IMR-90 (cell line): ENCODE measurements at regions not wholly inside any gene's neighbourhood (a gene's known extent, or its start where the extent isn't known, plus 50 kb on each side); places are given as distances from the start of the nearest gene placed in this dataset.

Experiments
- ATAC-seq: fragments of 200-7000 bp; cut with Tn5 transposase; 2 replicates; pipeline ENCODE4 v1.9.1; 2020; ENCODE audit warnings: low read depth, mild to moderate bottlenecking, moderate library complexity
- BruUV-seq: library from RNA; stranded (reverse); fragments of 400-500 nt; replicated peaks from 2 replicates; lab custom pipeline; 2021; lab: Mats Ljungman, UMichigan
- CTCF ChIA-PET: fragments of 300-600 bp; formaldehyde crosslinking; extraction: SDS; loops from one replicate; lab custom pipeline; 2021; ENCODE audit warnings: antibody characterized with exemption; lab: Yijun Ruan, JAX
- POLR2A ChIA-PET: fragments of 300-600 bp; sonication (Branson Sonifier 250); formaldehyde crosslinking; loops from one replicate; lab custom pipeline; 2022; ENCODE audit warnings: antibody characterized with exemption; ENCODE audit not compliant: unreplicated experiment; lab: Charles Lee
- DNase-seq: peaks from one replicate; pipeline ENCODE4 v3.0.0; 2013
- H2AFZ ChIP-seq: replicated peaks from 2 replicates; pipeline ENCODE3; 2013; ENCODE audit warnings: low read length, mild to moderate bottlenecking; ENCODE audit not compliant: poor library complexity
- H2AK5ac ChIP-seq: 2 replicates; pipeline ENCODE4 v1.6.1; 2013; ENCODE audit warnings: low read depth, low read length, inconsistent platforms
- H2AK9ac ChIP-seq: replicated peaks from 2 replicates; pipeline ENCODE3; 2013; ENCODE audit warnings: mild to moderate bottlenecking, low read depth, low read length, moderate library complexity; ENCODE audit not compliant: poor library complexity
- H2BK120ac ChIP-seq: 2 replicates; pipeline ENCODE4 v1.6.1; 2013; ENCODE audit warnings: low read depth, low read length, inconsistent platforms
- H2BK15ac ChIP-seq: 3 replicates; pipeline ENCODE4 v1.6.1; 2013; ENCODE audit warnings: low read depth, low read length, inconsistent platforms
- H2BK20ac ChIP-seq: 2 replicates; pipeline ENCODE4 v1.6.1; 2013; ENCODE audit warnings: low read depth, mild to moderate bottlenecking, inconsistent platforms, low read length, moderate library complexity
- H2BK5ac ChIP-seq: 2 replicates; pipeline ENCODE4 v1.6.1; 2013; ENCODE audit warnings: mild to moderate bottlenecking, low read depth, low read length, inconsistent platforms; ENCODE audit not compliant: poor library complexity, severe bottlenecking
- H3K14ac ChIP-seq: replicated peaks from 2 replicates; pipeline ENCODE4 v1.6.1; 2013; ENCODE audit warnings: low read depth, low read length, inconsistent platforms
- H3K18ac ChIP-seq: 2 replicates; pipeline ENCODE4 v1.6.1; 2013; ENCODE audit warnings: low read depth, low read length, control low read depth
- H3K23ac ChIP-seq: 2 replicates; pipeline ENCODE4 v1.6.1; 2013; ENCODE audit warnings: low read depth, low read length, inconsistent platforms
- H3K27ac ChIP-seq: 2 replicates; pipeline ENCODE4 v1.5.1; 2013; ENCODE audit warnings: mild to moderate bottlenecking, control low read depth, low read length; ENCODE audit not compliant: insufficient read depth
- H3K27me3 ChIP-seq: 2 replicates; pipeline ENCODE4 v1.6.1; 2013; ENCODE audit warnings: low read length; ENCODE audit not compliant: control insufficient read depth, insufficient read depth
- H3K36me3 ChIP-seq: 2 replicates; pipeline ENCODE4 v1.6.1; 2013; ENCODE audit warnings: low read length, mixed read lengths; ENCODE audit not compliant: control insufficient read depth, insufficient read depth
- H3K4ac ChIP-seq: 2 replicates; pipeline ENCODE4 v1.6.1; 2013; ENCODE audit warnings: low read depth, low read length, inconsistent platforms
- H3K4me1 ChIP-seq: 2 replicates; pipeline ENCODE4 v1.6.1; 2013; ENCODE audit warnings: low read length, mixed read lengths; ENCODE audit not compliant: control insufficient read depth, insufficient read depth
- H3K4me2 ChIP-seq: 2 replicates; pipeline ENCODE4 v1.6.1; 2013; ENCODE audit warnings: low read depth, mild to moderate bottlenecking, control low read depth, low read length, moderate library complexity
- H3K4me3 ChIP-seq: 2 replicates; pipeline ENCODE4 v1.5.1; 2013; ENCODE audit warnings: low read depth, mild to moderate bottlenecking, control low read depth, low read length, moderate library complexity; ENCODE audit not compliant: insufficient read depth
- H3K56ac ChIP-seq: 2 replicates; pipeline ENCODE4 v1.6.1; 2013; ENCODE audit warnings: low read length, inconsistent platforms; ENCODE audit not compliant: insufficient read depth; ENCODE audit errors: extremely low read depth
- H3K79me1 ChIP-seq, 2 experiments: 2 replicates each; pipeline ENCODE4 v1.6.1; 2013; ENCODE audit warnings: low read length in 2 of 2, inconsistent platforms in 1 of 2, low read depth in 1 of 2
- H3K9ac ChIP-seq: 2 replicates; pipeline ENCODE4 v1.6.1; 2013; ENCODE audit warnings: low read depth, low read length, control low read depth
- H3K9me1 ChIP-seq: 2 replicates; pipeline ENCODE4 v1.6.1; 2013; ENCODE audit warnings: low read length, inconsistent platforms; ENCODE audit not compliant: insufficient read depth
- H3K9me3 ChIP-seq: 2 replicates; pipeline ENCODE4 v1.6.1; 2013; ENCODE audit warnings: low read length; ENCODE audit not compliant: control insufficient read depth, insufficient read depth
- H4K20me1 ChIP-seq: 2 replicates; pipeline ENCODE4 v1.6.1; 2013; ENCODE audit warnings: low read length, inconsistent platforms; ENCODE audit not compliant: insufficient read depth
- H4K5ac ChIP-seq: 2 replicates; pipeline ENCODE4 v1.6.1; 2013; ENCODE audit warnings: mild to moderate bottlenecking, low read depth, low read length, control low read depth
- H4K8ac ChIP-seq, 2 experiments: 2 replicates each; pipeline ENCODE4 v1.6.1; 2013; ENCODE audit warnings: low read depth in 2 of 2, low read length in 2 of 2, control low read depth in 1 of 2, inconsistent platforms in 1 of 2
- H4K91ac ChIP-seq: 2 replicates; pipeline ENCODE4 v1.6.1; 2013; ENCODE audit warnings: low read depth, low read length, inconsistent platforms; ENCODE audit not compliant: insufficient read depth
- MXI1 ChIP-seq: IDR thresholded peaks from 2 replicates; pipeline ENCODE4 v1.6.1; 2012; ENCODE audit warnings: low read depth, mild to moderate bottlenecking, low read length, moderate library complexity, borderline replicate concordance
- NFE2L2 ChIP-seq: fragments of 150-350 bp; IDR thresholded peaks from 2 replicates; pipeline ENCODE4 v1.6.1; 2016; ENCODE audit warnings: low read depth, mild to moderate bottlenecking, low read length
- RFX5 ChIP-seq: IDR thresholded peaks from 2 replicates; pipeline ENCODE4 v1.8.0; 2012; ENCODE audit warnings: low read depth, mild to moderate bottlenecking, low read length, moderate library complexity
- USF2 ChIP-seq: fragments of 150-350 bp; IDR thresholded peaks from 2 replicates; pipeline ENCODE4 v1.6.1; 2017; ENCODE audit warnings: mild to moderate bottlenecking, antibody characterized with exemption, low read length, low read depth
- WGBS, 2 experiments: methylation state at CpG; one replicate each; pipeline versions ENCODE4 v1.1.5 to v1.1.7; 2013; ENCODE audit warnings: missing lambda C conversion rate in 2 of 2; ENCODE audit not compliant: insufficient read length in 1 of 2; ENCODE audit errors: extremely low coverage in 2 of 2; 5-methylcytosine and 5-hydroxymethylcytosine counted together
- dilution Hi-C: fragments of 300-500 bp; cut with HindIII; formaldehyde crosslinking; loops from one replicate; pipeline ENCODE4 v1.14.3; 2018; ENCODE audit warnings: low sequenced_read_pairs; ENCODE audit not compliant: unreplicated experiment
- in situ Hi-C: fragments of 300-500 bp; cut with MboI; formaldehyde crosslinking; loops from 3 replicates; pipeline ENCODE4 v1.14.3; 2019; ENCODE audit warnings: low sequenced_read_pairs, inconsistent platforms, mixed read lengths
- intact Hi-C: fragments of 100-400 bp; cut with micrococcal nuclease; formaldehyde crosslinking; loops from 2 replicates; pipeline ENCODE4 v1.10.0; 2022

GRCh38 chr1:58290685-58291372, 255.7 kb downstream of the OMA1 start:
- DNase-seq (peak; percentile 16), ATAC-seq (no peak; the same call in 1 of the 2 replicates)
- Histone ChIP-seq H3K4me1 (no peaks in the 10 kb centered on the region), H3K23ac (no peak overlapping the region), H2AK9ac (no peak overlapping the region), H2BK5ac (no peak overlapping the region), H3K9ac (no peak overlapping the region), H4K8ac (no peak overlapping the region), H3K4ac (no peak overlapping the region), H2AFZ (no peak overlapping the region), H3K9me3 (no peaks in the 10 kb centered on the region), H2BK20ac (no peak overlapping the region), H3K36me3 (no peaks in the 10 kb centered on the region), H3K14ac (no peak overlapping the region), H3K27ac (no peak overlapping the region), H4K91ac (no peak overlapping the region), H3K4me2 (no peak overlapping the region), H2BK15ac (no peak overlapping the region), H2BK120ac (no peak overlapping the region), H3K27me3 (no peaks in the 10 kb centered on the region), H4K20me1 (no peaks in the 10 kb centered on the region), H2AK5ac (no peak overlapping the region), H3K18ac (no peak overlapping the region), H3K56ac (no peak overlapping the region), H4K5ac (no peak overlapping the region), H3K9me1 (no peaks in the 10 kb centered on the region), H3K79me1 (no peaks in the 10 kb centered on the region), H3K4me3 (no peak overlapping the region)
- TF ChIP-seq MXI1 (peak; percentile 66; the same call in 1 of the 2 replicates), NFE2L2 (no peak), RFX5 (no peak), USF2 (peak; percentile 53; the same call in 1 of the 2 replicates)
- intact Hi-C loops (no loop called here), dilution Hi-C loops (no loop called here), in situ Hi-C loops (no loop called here)
- 82% methylated on average over 2 of the region's 6 CpGs; no CpG with 5 or more reads in 1 of the 2 experiments for WGBS, 2 experiments
- no TSS peak for BruUV-seq
- ChIA-PET POLR2A (no interaction called here), CTCF (no interaction called here)
